GM19328 (cell line): ENCODE measurements at regions not wholly inside any gene's neighbourhood (a gene's known extent, or its start where the extent isn't known, plus 50 kb on each side); places are given as distances from the start of the nearest gene placed in this dataset.

Experiments
- ATAC-seq: cut with Tn5 transposase; IDR thresholded peaks from one replicate; pipeline ENCODE4 v1.9.1; 2021; ENCODE audit warnings: mild to moderate bottlenecking, moderate library complexity; ENCODE audit not compliant: unreplicated experiment

DNA sequence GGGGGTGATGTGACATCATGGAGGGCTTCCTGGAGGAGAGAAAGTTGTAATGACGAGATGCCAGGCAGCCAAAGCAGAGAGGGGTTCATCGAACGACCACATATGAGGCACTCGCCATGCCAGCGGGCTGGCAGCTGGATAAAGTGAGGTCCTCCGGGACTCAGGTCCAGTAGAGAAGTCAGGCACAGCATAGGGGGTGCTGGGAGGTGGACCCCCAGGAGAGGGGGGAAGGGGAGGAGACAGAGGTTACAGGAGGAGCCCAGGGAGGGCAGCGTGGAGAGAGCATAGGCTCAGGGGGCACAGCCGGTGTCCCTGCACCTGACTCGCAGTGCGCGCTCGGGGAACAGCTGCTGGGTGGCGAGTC lies 174.7 kb downstream of the BMP7 start:
- no peak for ATAC-seq

- no peak for ATAC-seq
Measured at GRCh38 chr20:57092112-57092899, 174.1 kb downstream of the BMP7 start.

DNA sequence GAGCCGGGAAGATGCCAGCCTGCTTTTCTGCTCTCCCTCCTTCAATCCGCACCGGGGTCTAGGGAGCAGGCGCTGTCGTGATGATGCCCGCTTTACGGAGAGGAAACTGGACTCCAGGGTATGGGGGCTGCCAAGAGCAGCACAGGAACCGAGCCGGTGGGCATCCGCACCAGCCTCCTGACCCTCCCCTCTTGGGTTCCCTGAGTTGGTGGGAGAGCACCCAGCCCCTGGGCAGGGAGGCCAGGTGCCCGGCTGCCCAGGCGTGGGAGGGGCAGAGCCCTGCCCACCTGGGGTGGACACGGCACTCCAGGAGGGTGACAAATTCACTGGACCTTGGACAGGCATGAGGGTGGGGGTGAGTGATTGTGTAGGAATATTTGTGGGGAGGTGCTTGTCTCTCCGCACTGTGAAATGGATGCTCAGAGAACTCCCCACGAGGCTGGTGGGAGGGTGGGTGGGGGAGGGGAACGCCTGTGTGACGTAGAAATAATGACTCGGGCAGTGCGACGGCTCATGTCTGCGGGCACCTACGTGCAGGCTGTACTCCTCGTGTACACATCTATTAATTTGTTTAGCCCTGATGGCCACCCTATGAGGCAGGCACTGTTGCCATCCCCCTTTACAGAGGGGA lies 173.4 kb downstream of the BMP7 start:
- no peak for ATAC-seq

DNA sequence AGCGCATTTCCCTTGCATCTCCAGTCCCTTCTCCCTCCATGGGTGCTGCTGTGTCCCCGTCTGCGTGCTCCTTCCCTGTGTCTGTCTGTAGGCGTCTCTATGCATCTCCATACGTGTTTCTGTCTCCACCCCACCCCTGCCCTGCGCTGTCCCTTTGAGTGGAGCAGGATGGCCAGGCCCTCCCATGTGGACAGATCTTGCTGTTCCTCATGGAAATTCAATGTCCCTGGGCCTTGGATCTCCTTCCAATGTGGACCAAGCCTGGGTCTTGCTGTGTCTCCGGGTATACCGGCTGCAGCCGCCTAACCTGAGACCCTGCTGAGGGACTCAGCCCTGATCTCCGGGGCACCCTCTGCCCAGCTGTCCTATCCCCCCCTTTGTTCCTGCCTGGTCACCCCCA lies 172.7 kb downstream of the BMP7 start:
- ATAC-seq, result no peak

GRCh38 chr20:57094252-57094891 lies 172.1 kb downstream of the BMP7 start:
- no peak for ATAC-seq

DNA sequence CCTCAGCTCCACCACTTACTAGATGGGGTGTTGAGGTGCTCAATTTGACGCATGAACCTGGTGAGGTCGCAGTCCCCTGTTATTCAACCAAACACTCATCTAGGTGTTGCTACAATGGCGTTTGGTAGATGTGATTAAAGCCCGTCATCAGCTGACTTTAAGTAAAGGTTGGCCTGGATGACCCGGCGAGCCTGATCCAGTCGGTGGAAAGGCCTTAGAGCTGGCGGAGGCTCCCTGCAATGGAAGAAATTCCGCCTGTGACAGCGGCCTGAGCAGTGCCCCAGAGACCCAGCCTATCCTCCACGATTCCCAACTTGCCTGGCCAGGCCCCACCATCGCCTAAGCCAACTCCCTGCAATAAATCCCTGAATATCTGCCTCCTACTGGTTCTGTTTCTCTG lies 171.4 kb downstream of the BMP7 start:
- no peak for ATAC-seq

- ATAC-seq, result no peak
Measured at GRCh38 chr20:57095426-57095825, 171.0 kb downstream of the BMP7 start.

DNA sequence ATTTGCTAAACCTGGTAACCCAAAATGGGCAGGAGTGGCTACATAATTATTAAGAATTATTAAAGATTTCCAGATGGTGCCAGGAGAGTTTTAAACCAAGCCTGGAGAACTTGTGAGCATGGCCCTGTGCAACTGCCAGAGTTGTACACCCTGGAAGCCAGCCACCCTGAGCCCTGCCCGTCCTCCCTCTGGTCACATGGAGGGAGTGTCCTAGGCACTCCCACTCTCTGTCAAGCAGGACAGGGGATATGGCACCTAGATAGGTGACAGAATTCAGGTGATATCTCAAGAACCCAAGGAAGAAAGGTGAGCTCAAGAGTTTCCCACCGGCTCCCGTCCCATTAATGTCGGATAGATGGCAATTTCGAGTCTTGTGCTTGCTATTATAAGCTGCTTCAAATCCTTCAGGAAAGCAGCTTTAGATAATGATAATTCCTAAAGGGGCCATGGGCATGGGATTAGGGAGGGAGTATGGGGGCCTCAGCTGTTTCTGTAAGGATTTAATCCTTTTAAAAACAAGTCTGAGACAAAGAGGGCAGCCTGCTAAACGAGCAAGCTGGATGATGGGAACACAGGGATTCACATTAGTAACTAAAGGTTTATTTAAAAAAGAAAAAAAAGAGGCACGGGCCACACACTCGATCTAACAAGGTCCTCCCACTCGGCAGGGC lies 169.1 kb downstream of the BMP7 start:
- ATAC-seq, result no peak

DNA sequence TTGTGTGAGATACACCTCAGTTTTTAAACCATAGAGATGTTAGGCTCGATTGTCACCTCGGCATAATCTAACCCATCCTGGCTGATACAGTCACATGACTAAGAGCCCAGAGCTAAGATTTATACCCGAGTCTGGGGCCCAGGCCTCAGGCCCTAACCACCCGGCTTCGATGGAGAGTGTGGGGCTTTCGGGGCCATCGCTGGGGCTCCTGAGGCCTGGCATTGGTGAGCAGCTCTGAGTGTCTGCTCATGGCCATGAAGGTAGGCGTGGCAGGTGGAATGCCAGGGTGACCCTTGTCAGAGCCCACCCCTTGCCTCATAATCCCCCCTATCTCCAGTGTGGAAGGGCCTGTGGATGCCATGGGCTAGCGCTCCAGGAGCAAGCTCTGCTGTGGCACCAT lies 164.3 kb downstream of the BMP7 start:
- no peak for ATAC-seq

GRCh38 chr20:57102566-57102965 lies 163.9 kb downstream of the BMP7 start:
- ATAC-seq, result no peak

DNA sequence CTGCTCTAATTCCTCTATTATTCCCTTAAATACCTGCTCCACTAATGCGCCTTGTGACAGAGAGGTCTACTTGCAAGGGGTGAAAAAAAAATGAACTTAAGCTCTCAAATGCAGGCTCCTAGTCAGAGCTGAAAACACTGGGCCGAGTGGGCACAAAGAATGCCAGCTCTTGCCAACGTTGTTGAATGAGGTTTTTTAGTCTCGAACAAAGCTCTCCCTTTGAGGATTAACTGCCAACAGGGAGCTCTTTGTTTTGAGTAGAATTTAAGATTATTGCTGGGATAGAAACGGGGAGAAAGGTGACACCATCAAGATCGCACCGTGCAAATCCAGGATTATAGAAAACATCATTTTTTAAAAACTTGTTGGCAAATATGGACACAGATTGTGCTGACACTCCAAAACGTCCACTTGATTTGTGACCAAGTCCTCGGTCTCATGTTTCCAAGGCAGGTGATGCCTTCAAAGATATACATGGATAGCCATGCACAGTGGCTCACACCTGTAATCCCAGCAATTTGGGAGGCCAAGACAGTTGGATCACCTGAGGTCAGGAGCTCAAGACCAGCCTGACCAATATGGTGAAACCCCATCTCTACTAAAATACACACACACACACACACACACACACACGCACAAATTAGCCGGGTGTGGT lies 163.2 kb downstream of the BMP7 start:
- no peak for ATAC-seq

DNA sequence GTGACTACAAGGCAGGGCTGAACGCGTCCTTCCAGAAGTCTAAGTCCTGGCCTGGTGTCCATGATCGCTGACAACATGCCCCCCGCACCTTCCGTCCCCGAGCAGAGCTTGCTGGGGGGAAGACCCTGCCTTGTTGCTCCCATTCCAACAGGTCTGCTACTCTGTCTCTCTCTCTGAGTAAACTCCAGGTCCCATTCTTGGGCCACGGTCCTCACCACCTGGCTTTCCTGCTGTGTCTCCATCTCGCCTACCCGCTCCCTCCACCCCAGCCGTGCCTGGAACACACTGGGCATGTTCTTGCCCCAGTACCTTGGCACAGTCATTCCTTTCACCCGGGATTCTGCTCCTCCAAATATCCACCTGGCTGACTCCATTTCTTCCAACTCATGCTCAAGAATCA lies 162.3 kb downstream of the BMP7 start:
- ATAC-seq, result no peak

DNA sequence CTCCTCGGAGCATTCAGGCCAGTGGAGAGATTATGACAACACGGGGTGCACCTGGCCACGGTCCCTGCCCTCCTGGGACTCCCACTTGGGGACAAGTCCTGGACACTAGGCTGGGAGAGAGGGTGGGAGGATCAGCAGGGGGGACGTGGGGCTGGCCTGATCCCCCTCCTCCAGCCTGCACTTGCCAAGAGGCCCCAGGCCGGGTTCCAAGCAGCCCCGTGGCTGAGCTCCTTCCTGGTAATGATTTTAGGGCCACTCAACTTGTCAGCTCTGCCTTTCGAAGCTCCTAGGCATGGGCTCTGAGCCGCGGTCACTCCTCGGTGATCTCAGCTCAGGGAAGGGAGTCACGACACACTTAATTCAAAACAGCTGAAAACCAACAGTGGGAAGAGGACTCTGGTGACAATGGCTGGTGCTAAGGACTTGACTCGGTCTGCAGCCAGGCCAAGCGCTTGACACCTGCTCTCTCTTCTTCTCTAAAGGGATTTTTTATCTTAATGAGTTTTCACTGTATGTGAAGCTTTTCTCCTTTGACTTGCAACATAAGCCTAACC lies 161.7 kb downstream of the BMP7 start:
- ATAC-seq, result no peak

GRCh38 chr20:57106030-57106682 lies 160.3 kb downstream of the BMP7 start:
- no peak for ATAC-seq

- no peak for ATAC-seq
Measured at GRCh38 chr20:57106692-57107091, 159.7 kb downstream of the BMP7 start.

DNA sequence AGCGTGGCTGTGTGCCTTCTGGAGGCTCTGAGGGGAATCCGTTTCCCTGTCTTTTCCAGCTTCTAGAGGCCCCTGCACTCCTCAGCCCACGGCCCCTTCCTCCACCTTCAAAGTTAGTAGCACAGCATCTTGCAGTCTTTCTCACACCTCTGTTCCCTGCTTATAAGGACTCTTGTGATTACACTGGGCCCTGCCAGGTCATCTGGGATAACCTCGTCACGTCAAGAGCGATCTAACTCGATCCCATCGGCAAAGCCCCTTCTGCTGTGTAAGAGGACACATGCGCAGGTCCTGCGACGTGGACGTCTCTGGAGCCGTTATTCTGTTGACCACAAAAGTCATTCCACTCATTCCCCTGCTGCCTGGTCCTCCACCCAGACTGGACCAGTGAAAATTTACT lies 159.2 kb downstream of the BMP7 start:
- ATAC-seq, result no peak

DNA sequence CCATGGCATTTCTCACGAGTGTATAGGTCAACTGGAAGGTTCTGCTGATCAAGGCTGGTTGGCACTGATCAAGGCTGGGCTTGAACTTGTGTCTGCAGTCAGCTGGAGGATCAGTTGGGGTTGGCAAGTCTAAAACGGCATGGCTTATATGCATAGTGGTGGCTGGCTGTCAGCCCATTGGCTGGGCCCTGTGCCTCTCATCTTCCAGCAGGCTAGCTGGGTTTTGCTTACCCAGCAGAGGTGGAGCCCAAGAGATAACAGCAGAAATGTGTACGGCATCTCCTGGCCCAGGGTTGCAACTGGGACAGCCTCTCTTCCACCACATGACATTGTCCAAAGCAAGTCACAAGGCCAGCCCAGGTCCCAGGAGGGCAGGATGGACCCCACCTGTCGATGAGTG lies 158.2 kb downstream of the BMP7 start:
- no peak for ATAC-seq

DNA sequence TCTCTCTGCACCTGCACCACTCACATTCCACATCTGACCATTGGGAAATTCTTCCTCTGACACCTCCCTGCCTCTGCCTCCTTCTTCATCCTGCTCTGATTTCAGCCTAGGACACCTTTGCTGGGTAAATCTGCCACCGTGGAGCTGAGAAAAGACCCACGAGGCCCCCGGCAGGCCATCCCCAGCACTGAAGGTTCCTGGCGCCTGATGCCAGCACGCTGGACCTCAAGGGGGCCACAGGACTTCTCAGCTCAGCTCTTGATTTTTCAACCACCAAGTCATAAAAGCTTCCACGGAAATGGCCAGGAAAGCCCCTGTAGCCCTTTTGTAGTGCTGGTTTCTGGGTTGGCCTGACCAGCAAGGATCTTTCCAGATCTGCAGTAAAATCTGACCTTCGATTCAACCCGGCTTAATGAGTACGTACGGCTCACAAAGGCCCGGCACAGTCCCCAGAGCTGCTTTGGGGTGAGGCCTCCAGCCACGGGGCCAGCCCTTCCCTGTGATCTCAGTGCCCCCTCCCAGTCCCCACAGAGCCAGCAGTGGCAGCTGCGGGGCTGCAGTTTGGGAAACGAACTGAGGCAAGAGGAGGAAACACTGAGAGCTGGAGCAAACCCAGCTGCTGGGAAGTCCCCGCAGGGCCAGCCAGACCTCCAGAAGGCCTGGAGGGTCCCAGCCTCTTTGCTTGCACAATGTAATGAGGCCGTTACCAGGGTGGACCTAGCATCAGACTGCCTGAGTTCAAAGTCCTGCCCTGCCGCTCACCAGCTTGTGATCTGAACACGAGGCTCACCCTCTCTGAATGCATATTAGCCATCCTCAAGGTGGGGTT lies 157.5 kb downstream of the BMP7 start:
- no peak for ATAC-seq

- ATAC-seq, result no peak
Measured at GRCh38 chr20:57109571-57109953, 156.9 kb downstream of the BMP7 start.
